Naive thymus-derived CD8-positive, alpha-beta T cell (primary cell): ENCODE measurements at regions not wholly inside any gene's neighbourhood (a gene's known extent, or its start where the extent isn't known, plus 50 kb on each side); places are given as distances from the start of the nearest gene placed in this dataset.

ENCODE experiments used
- ATAC-seq, 2 donors: fragments of 150-1000 bp; cut with Tn5 transposase in 1 of 2; sonication (Bioruptor Pico), chemical (Tn5 transposase) in 1 of 2; 1 replicate in 1 of 2; 2 replicates in 1 of 2; pipeline ENCODE4 v1.10.0; 2021; ENCODE audit warnings: mild to moderate bottlenecking in 2 of 2, moderate library complexity in 2 of 2
- POLR2A ChIA-PET: fragments of 350-600 bp; sonication (Branson Sonifier 250); formaldehyde crosslinking; loops from one replicate; lab custom pipeline; 2021; ENCODE audit warnings: antibody characterized with exemption; lab: Charles Lee
- DNase-seq, 10 donors: peaks; one replicate each; pipeline versions ENCODE4 v3.0.0 to v3.0.0-alpha.2; 2020 to 2022
- H3K27ac Mint-ChIP-seq, 10 donors: one replicate each; pipeline ENCODE4 v1.8.0; 2020 to 2022; ENCODE audit warnings: mild to moderate bottlenecking in 10 of 10, mixed read lengths in 10 of 10, moderate library complexity in 4 of 10, inconsistent platforms in 1 of 10
- H3K27me3 Mint-ChIP-seq, 5 donors: one replicate each; pipeline ENCODE4 v1.8.0; 2021 to 2022; ENCODE audit warnings: mixed read lengths in 5 of 5
- H3K36me3 Mint-ChIP-seq, 3 donors: one replicate each; pipeline ENCODE4 v1.8.0; 2020 to 2022; ENCODE audit warnings: mixed read lengths in 3 of 3, mild to moderate bottlenecking in 2 of 3, inconsistent platforms in 1 of 3
- H3K4me1 Mint-ChIP-seq, 4 donors: one replicate each; pipeline ENCODE4 v1.8.0; 2021 to 2022; ENCODE audit warnings: mixed read lengths in 4 of 4
- H3K4me3 Mint-ChIP-seq, 10 donors: one replicate each; pipeline ENCODE4 v1.8.0; 2020 to 2022; ENCODE audit warnings: mild to moderate bottlenecking in 10 of 10, mixed read lengths in 10 of 10, moderate library complexity in 6 of 10, inconsistent platforms in 1 of 10
- H3K9me3 Mint-ChIP-seq, 9 donors: one replicate each; pipeline ENCODE4 v1.8.0; 2020 to 2022; ENCODE audit warnings: mixed read lengths in 9 of 9, mild to moderate bottlenecking in 3 of 9, inconsistent platforms in 1 of 9, moderate library complexity in 1 of 9

- Mint-ChIP-seq H3K4me1 (peaks cover 0 to 6% (median under 1%) of the 10 kb centered on the region in 4 donors), H3K36me3 (peaks cover 0 to 10% (median 0%) of the 10 kb centered on the region in 3 donors), H3K4me3 (no peak overlapping the region), H3K27ac (no peak overlapping the region), H3K9me3 (no peaks in the 10 kb centered on the region), H3K27me3 (peaks cover 0 to 3% (median 0%) of the 10 kb centered on the region in 5 donors)
- DNase-seq (no peak), ATAC-seq (no peak)
- POLR2A ChIA-PET = no interaction called here
Observed at GRCh38 chr12:67761566-67761965, 113.0 kb downstream of the DYRK2 start.

GRCh38 chr12:67764055-67764454 is 115.5 kb downstream of the DYRK2 start:
- ATAC-seq = no peak
- H3K27me3 Mint-ChIP-seq = peaks cover 0 to 3% (median 0%) of the 10 kb centered on the region in 5 donors
- POLR2A ChIA-PET = no interaction called here

GRCh38 chr12:67764946-67765619 is 116.5 kb downstream of the DYRK2 start:
- ATAC-seq (no peak), DNase-seq (no peak)
- Mint-ChIP-seq H3K27me3 (peaks cover 0 to 3% (median 0%) of the 10 kb centered on the region in 5 donors), H3K9me3 (no peaks in the 10 kb centered on the region), H3K36me3 (peaks cover 0 to 6% (median 0%) of the 10 kb centered on the region in 3 donors), H3K4me1 (no peaks in the 10 kb centered on the region), H3K27ac (no peak overlapping the region), H3K4me3 (no peak overlapping the region)
- POLR2A ChIA-PET = no interaction called here

More at GRCh38 chr12:67764055-67764454, 115.5 kb downstream of the DYRK2 start:
- no peak overlapping the region for H3K4me3 Mint-ChIP-seq
- no peaks in the 10 kb centered on the region for H3K9me3 Mint-ChIP-seq
- H3K36me3 Mint-ChIP-seq = peaks cover 0 to 10% (median 0%) of the 10 kb centered on the region in 3 donors
- no peaks in the 10 kb centered on the region for H3K4me1 Mint-ChIP-seq
- no peak overlapping the region for H3K27ac Mint-ChIP-seq
- DNase-seq = no peak

- H3K4me3 Mint-ChIP-seq = no peak overlapping the region
- H3K27me3 Mint-ChIP-seq = peaks cover 0 to 2% (median 0%) of the 10 kb centered on the region in 5 donors
- peaks cover 0 to 6% (median 0%) of the 10 kb centered on the region in 3 donors for H3K36me3 Mint-ChIP-seq
- H3K4me1 Mint-ChIP-seq = no peaks in the 10 kb centered on the region
- POLR2A ChIA-PET = no interaction called here
- DNase-seq = no peak
- no peak overlapping the region for H3K27ac Mint-ChIP-seq
- no peak for ATAC-seq
- no peaks in the 10 kb centered on the region for H3K9me3 Mint-ChIP-seq
Observed at GRCh38 chr12:67765776-67766766, 117.5 kb downstream of the DYRK2 start.

- POLR2A ChIA-PET = no interaction called here
- H3K27me3 Mint-ChIP-seq = no peaks in the 10 kb centered on the region
- peaks cover 0 to 2% (median 0%) of the 10 kb centered on the region in 9 donors for H3K9me3 Mint-ChIP-seq
- ATAC-seq (no peak), DNase-seq (no peak)
- no peak overlapping the region for H3K27ac Mint-ChIP-seq
- no peaks in the 10 kb centered on the region for H3K36me3 Mint-ChIP-seq
- H3K4me1 Mint-ChIP-seq = peaks cover 0 to 3% (median 0%) of the 10 kb centered on the region in 4 donors
- no peak overlapping the region for H3K4me3 Mint-ChIP-seq
Observed at GRCh38 chr12:67772267-67773169, 124.0 kb downstream of the DYRK2 start.

GRCh38 chr12:67773896-67774295 is 125.4 kb downstream of the DYRK2 start:
- H3K4me1 Mint-ChIP-seq = peaks cover 0 to 3% (median 0%) of the 10 kb centered on the region in 4 donors
- ATAC-seq = no peak
- H3K4me3 Mint-ChIP-seq = no peak overlapping the region
- DNase-seq = no peak
- H3K36me3 Mint-ChIP-seq = no peaks in the 10 kb centered on the region
- POLR2A ChIA-PET = interaction anchor here (1.4 kb wide), 1 partner anchor 10 kb away, joined by 3 read pairs; no protein-coding TSS in a partner anchor
- no peak overlapping the region for H3K27ac Mint-ChIP-seq
- peaks cover 0 to 2% (median 0%) of the 10 kb centered on the region in 9 donors for H3K9me3 Mint-ChIP-seq
- no peaks in the 10 kb centered on the region for H3K27me3 Mint-ChIP-seq

- Mint-ChIP-seq H3K27me3 (no peaks in the 10 kb centered on the region), H3K27ac (peak overlapping the region in 2 of 10 donors; percentile 8 to 21), H3K4me3 (no peak overlapping the region), H3K4me1 (peaks cover 0 to 3% (median 0%) of the 10 kb centered on the region in 4 donors), H3K9me3 (peaks cover 0 to 2% (median 0%) of the 10 kb centered on the region in 9 donors), H3K36me3 (no peaks in the 10 kb centered on the region)
- DNase-seq (no peak), ATAC-seq (no peak)
- POLR2A ChIA-PET = no interaction called here
Observed at GRCh38 chr12:67774983-67775587, 126.5 kb downstream of the DYRK2 start.

GRCh38 chr12:67780580-67781084 is 132.1 kb downstream of the DYRK2 start:
- POLR2A ChIA-PET = no interaction called here
- Mint-ChIP-seq H3K36me3 (no peaks in the 10 kb centered on the region), H3K4me1 (peaks cover 9 to 20% (median 15%) of the 10 kb centered on the region in 4 donors), H3K9me3 (peaks cover 0 to 2% (median 0%) of the 10 kb centered on the region in 9 donors), H3K27ac (no peak overlapping the region), H3K4me3 (no peak overlapping the region), H3K27me3 (no peaks in the 10 kb centered on the region)
- ATAC-seq = no peak
- no peak for DNase-seq

GRCh38 chr12:67782573-67782972 is 134.0 kb downstream of the DYRK2 start:
- Mint-ChIP-seq H3K4me3 (peak overlapping the region in 1 of 10 donors; percentile 24), H3K27me3 (no peaks in the 10 kb centered on the region), H3K9me3 (no peaks in the 10 kb centered on the region), H3K36me3 (no peaks in the 10 kb centered on the region), H3K27ac (peak overlapping the region in 1 of 10 donors; percentile 20), H3K4me1 (peaks cover 9 to 24% (median 16%) of the 10 kb centered on the region in 4 donors)
- DNase-seq (no peak), ATAC-seq (no peak)
- POLR2A ChIA-PET = no interaction called here

GRCh38 chr12:67783393-67783792 is 134.8 kb downstream of the DYRK2 start:
- Mint-ChIP-seq H3K27ac (peak overlapping the region in 4 of 10 donors; percentile 9 to 58 (median 18)), H3K4me3 (peak overlapping the region in 5 of 10 donors; percentile 6 to 64 (median 30)), H3K36me3 (no peaks in the 10 kb centered on the region), H3K27me3 (no peaks in the 10 kb centered on the region), H3K9me3 (no peaks in the 10 kb centered on the region), H3K4me1 (peaks cover 9 to 24% (median 16%) of the 10 kb centered on the region in 4 donors)
- no peak for ATAC-seq
- DNase-seq = no peak
- POLR2A ChIA-PET = interaction anchor here (1.3 kb wide), 1 partner anchor 9 kb away, joined by 3 read pairs; no protein-coding TSS in a partner anchor

- no peak for DNase-seq
- Mint-ChIP-seq H3K4me1 (peaks cover 9 to 24% (median 16%) of the 10 kb centered on the region in 4 donors), H3K9me3 (no peaks in the 10 kb centered on the region), H3K36me3 (no peaks in the 10 kb centered on the region), H3K4me3 (no peak overlapping the region), H3K27ac (peak overlapping the region in 5 of 10 donors; percentile 9 to 58 (median 27)), H3K27me3 (no peaks in the 10 kb centered on the region)
- ATAC-seq = no peak
- POLR2A ChIA-PET = no interaction called here
Observed at GRCh38 chr12:67784831-67785230, 136.3 kb downstream of the DYRK2 start.
